Loucy (cell line): ENCODE measurements at regions not wholly inside any gene's neighbourhood (a gene's known extent, or its start where the extent isn't known, plus 50 kb on each side); places are given as distances from the start of the nearest gene placed in this dataset.

Experiments used
- H2AFZ ChIP-seq: fragments of 200-600 bp; sonication (generic); 2 replicates; pipeline ENCODE4 v1.6.0; 2016; ENCODE audit warnings: antibody characterized with exemption, mild to moderate bottlenecking, low read length, moderate library complexity
- H3F3A ChIP-seq: fragments of 200-600 bp; 2 replicates; pipeline ENCODE4 v1.6.0; 2016; ENCODE audit warnings: antibody characterized with exemption, low read depth, mild to moderate bottlenecking
- H3K27me3 ChIP-seq: fragments of 200-600 bp; sonication (generic); 2 replicates; pipeline ENCODE4 v1.6.1; 2014; ENCODE audit warnings: low read length, mild to moderate bottlenecking; ENCODE audit not compliant: insufficient read depth, poor library complexity, severe bottlenecking
- H3K36me3 ChIP-seq: fragments of 200-600 bp; sonication (generic); 2 replicates; pipeline ENCODE4 v1.6.1; 2016; ENCODE audit warnings: low read length; ENCODE audit not compliant: insufficient read depth
- H3K4me1 ChIP-seq: fragments of 200-600 bp; sonication (generic); 2 replicates; pipeline ENCODE4 v1.5.1; 2014; ENCODE audit warnings: low read length, mild to moderate bottlenecking; ENCODE audit not compliant: insufficient read depth, poor library complexity, severe bottlenecking
- H3K4me2 ChIP-seq: fragments of 200-600 bp; sonication (generic); 2 replicates; pipeline ENCODE4 v1.6.0; 2014; ENCODE audit warnings: antibody characterized with exemption, low read length, low read depth, mild to moderate bottlenecking; ENCODE audit not compliant: poor library complexity, severe bottlenecking
- H3K4me3 ChIP-seq: fragments of 200-600 bp; sonication (generic); 2 replicates; pipeline ENCODE4 v1.5.1; 2014; ENCODE audit warnings: low read length, mild to moderate bottlenecking, mixed read lengths; ENCODE audit not compliant: poor library complexity, severe bottlenecking
- H3K79me2 ChIP-seq: fragments of 200-600 bp; sonication (generic); 2 replicates; pipeline ENCODE4 v1.6.1; 2014; ENCODE audit warnings: low read length; ENCODE audit not compliant: insufficient read depth
- H3K9ac ChIP-seq: fragments of 200-600 bp; sonication (generic); 2 replicates; pipeline ENCODE4 v1.6.0; 2014; ENCODE audit warnings: mild to moderate bottlenecking, low read depth, low read length, moderate library complexity; ENCODE audit not compliant: poor library complexity, severe bottlenecking
- H3K9me2 ChIP-seq: fragments of 200-600 bp; sonication (generic); replicated peaks from 2 replicates; pipeline ENCODE4 v1.6.1; 2016; ENCODE audit warnings: low read depth, low read length, mixed read lengths
- H3K9me3 ChIP-seq: fragments of 200-600 bp; sonication (generic); 2 replicates; pipeline ENCODE4 v1.6.1; 2014; ENCODE audit warnings: mild to moderate bottlenecking, antibody characterized with exemption, low read length, low read depth; ENCODE audit not compliant: insufficient read depth
- H4K20me1 ChIP-seq: fragments of 200-600 bp; sonication (generic); 2 replicates; pipeline ENCODE4 v1.6.0; 2014; ENCODE audit warnings: antibody characterized with exemption, low read length, mild to moderate bottlenecking; ENCODE audit not compliant: insufficient read depth, poor library complexity, severe bottlenecking
- EZH2phosphoT487 ChIP-seq: fragments of 200-600 bp; IDR thresholded peaks from 2 replicates; pipeline ENCODE4 v1.6.1; 2018; ENCODE audit warnings: antibody characterized with exemption, mild to moderate bottlenecking, moderate library complexity, borderline replicate concordance
- TF ChIP-seq, protein P1 (sequence below): fragments of 200-600 bp; sonication (generic); conservative IDR thresholded peaks from 2 replicates; pipeline ENCODE4 v1.5.1; 2014; ENCODE audit warnings: mild to moderate bottlenecking, antibody characterized with exemption, low read length

- Histone ChIP-seq H3K4me2 (no peak overlapping the region), H3K9me2 (no peaks in the 10 kb centered on the region), H2AFZ (no peak overlapping the region), H3K36me3 (no peaks in the 10 kb centered on the region), H3K9me3 (no peaks in the 10 kb centered on the region), H3K4me3 (no peak overlapping the region), H3K27me3 (no peaks in the 10 kb centered on the region), H4K20me1 (no peaks in the 10 kb centered on the region), H3K79me2 (no peaks in the 10 kb centered on the region), H3K4me1 (no peaks in the 10 kb centered on the region), H3K9ac (no peak overlapping the region), H3F3A (no peaks in the 10 kb centered on the region)
- TF ChIP-seq EZH2phosphoT487 = no peak
- TF ChIP-seq, protein P1, sequence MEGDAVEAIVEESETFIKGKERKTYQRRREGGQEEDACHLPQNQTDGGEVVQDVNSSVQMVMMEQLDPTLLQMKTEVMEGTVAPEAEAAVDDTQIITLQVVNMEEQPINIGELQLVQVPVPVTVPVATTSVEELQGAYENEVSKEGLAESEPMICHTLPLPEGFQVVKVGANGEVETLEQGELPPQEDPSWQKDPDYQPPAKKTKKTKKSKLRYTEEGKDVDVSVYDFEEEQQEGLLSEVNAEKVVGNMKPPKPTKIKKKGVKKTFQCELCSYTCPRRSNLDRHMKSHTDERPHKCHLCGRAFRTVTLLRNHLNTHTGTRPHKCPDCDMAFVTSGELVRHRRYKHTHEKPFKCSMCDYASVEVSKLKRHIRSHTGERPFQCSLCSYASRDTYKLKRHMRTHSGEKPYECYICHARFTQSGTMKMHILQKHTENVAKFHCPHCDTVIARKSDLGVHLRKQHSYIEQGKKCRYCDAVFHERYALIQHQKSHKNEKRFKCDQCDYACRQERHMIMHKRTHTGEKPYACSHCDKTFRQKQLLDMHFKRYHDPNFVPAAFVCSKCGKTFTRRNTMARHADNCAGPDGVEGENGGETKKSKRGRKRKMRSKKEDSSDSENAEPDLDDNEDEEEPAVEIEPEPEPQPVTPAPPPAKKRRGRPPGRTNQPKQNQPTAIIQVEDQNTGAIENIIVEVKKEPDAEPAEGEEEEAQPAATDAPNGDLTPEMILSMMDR = no peak
Observed at GRCh38 chr9:90046317-90046861, 441.6 kb downstream of the GADD45G start.

GRCh38 chr9:90047828-90048227 lies 443.0 kb downstream of the GADD45G start:
- Histone ChIP-seq H2AFZ (no peak overlapping the region), H3K36me3 (no peaks in the 10 kb centered on the region), H3K4me3 (no peak overlapping the region), H3K9ac (no peak overlapping the region), H3F3A (no peaks in the 10 kb centered on the region), H3K27me3 (no peaks in the 10 kb centered on the region), H4K20me1 (no peaks in the 10 kb centered on the region), H3K9me2 (no peaks in the 10 kb centered on the region), H3K4me2 (no peak overlapping the region), H3K9me3 (no peaks in the 10 kb centered on the region), H3K4me1 (no peaks in the 10 kb centered on the region), H3K79me2 (no peaks in the 10 kb centered on the region)
- TF ChIP-seq, protein P1 = no peak
- TF ChIP-seq EZH2phosphoT487 = no peak

- Histone ChIP-seq H3K4me2 (no peak overlapping the region), H3K36me3 (no peaks in the 10 kb centered on the region), H3K79me2 (no peaks in the 10 kb centered on the region), H3K4me3 (no peak overlapping the region), H3K9me3 (no peaks in the 10 kb centered on the region), H3F3A (no peaks in the 10 kb centered on the region), H2AFZ (no peak overlapping the region), H3K4me1 (no peaks in the 10 kb centered on the region), H4K20me1 (no peaks in the 10 kb centered on the region), H3K9ac (no peak overlapping the region), H3K27me3 (no peaks in the 10 kb centered on the region), H3K9me2 (no peaks in the 10 kb centered on the region)
- no peak for TF ChIP-seq EZH2phosphoT487
- TF ChIP-seq, protein P1 = no peak
Observed at GRCh38 chr9:90052366-90052765, 447.6 kb downstream of the GADD45G start.
